ENCODE measurements at regions not wholly inside any gene's neighbourhood (a gene's known extent, or its start where the extent isn't known, plus 50 kb on each side); places are given as distances from the start of the nearest gene placed in this dataset.

DNA sequence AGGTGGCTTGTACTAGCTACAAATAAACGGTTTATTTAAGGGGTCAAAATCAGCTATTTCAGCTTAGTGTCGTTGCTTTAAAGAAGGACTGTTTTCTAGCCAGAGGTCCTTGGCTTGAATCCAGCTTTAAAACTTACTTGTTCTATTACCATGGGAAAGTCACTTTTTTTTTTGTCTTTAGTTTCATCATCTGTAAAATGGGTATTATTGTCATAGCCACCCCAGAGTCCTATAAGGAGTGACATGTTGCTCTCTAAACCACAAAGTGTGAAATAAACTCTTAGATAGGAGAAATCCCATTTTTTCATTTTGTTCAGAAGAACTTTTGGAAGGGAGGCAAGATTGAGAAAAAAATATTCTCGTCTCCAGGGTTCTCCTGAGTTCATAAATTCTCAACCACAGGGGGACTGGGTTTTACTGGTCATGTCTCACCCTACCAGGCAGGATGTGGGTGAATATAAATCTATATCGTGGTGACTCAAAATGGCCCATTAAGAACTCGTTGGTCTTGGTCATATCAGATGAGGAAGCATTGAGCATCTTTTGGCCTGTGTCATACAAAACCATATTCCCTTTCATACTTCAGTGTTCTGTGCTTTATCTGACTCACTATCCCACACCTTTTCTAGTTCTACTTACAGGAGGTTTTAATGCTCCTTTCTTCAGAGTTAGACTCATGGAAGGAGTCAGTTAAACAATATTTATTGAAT lies 202.7 kb upstream of the NR3C1 start:
- Histone ChIP-seq H3K27ac (no peak overlapping the region), H3K4me3 (no peak overlapping the region), H3K36me3 (no peaks in the 10 kb centered on the region), H3K27me3 (no peaks in the 10 kb centered on the region), H3K9me3 (peaks cover 0 to 2% (median 0%) of the 10 kb centered on the region in 4 donors), H3K4me1 (no peaks in the 10 kb centered on the region)
- TF ChIP-seq POLR2A (IDR thresholded peaks at IDR 0.05) (no peak), POLR2AphosphoS5 (IDR thresholded peaks at IDR 0.05) (no peak), EP300 (IDR thresholded peaks at IDR 0.05) (no peak)
- TF ChIP-seq, protein P1, sequence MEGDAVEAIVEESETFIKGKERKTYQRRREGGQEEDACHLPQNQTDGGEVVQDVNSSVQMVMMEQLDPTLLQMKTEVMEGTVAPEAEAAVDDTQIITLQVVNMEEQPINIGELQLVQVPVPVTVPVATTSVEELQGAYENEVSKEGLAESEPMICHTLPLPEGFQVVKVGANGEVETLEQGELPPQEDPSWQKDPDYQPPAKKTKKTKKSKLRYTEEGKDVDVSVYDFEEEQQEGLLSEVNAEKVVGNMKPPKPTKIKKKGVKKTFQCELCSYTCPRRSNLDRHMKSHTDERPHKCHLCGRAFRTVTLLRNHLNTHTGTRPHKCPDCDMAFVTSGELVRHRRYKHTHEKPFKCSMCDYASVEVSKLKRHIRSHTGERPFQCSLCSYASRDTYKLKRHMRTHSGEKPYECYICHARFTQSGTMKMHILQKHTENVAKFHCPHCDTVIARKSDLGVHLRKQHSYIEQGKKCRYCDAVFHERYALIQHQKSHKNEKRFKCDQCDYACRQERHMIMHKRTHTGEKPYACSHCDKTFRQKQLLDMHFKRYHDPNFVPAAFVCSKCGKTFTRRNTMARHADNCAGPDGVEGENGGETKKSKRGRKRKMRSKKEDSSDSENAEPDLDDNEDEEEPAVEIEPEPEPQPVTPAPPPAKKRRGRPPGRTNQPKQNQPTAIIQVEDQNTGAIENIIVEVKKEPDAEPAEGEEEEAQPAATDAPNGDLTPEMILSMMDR (IDR thresholded peaks at IDR 0.05) = no peak
- 46 to 62% methylated on average over 5 of the region's 5 CpGs for WGBS, 2 donors
- intact Hi-C loops (cut with DNase I) = no loop called here
- DNase-seq = no peak

DNA sequence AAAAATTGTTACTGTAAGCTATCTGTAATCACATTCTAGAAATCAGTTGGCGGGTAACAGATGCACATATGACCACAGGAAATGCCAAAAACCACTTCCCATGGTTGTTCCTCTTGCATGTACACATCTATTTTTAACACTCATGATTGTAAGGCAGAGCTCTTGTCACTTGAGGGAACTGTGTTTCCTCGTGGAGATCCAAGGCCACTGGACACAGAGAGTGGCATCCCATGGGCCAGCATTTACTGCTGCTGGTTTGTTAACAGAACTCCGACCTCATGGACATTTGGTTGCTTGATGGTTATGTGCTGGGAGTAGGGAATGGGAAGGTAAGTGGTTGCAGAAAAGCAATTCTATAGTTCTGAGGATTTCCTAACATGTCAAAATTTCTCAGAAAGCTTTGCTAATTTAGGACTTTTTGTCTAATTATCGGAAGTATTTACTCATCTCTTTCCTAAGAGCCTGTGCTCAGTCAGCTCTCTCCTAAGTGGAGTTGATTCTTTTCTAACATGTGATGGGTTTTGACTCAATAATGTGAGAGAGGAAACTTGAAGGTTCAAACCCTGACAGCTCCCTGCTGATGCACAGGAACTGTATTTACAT lies 202.0 kb upstream of the NR3C1 start:
- 39 to 61% methylated on average over 4 of the region's 4 CpGs for WGBS, 2 donors

DNA sequence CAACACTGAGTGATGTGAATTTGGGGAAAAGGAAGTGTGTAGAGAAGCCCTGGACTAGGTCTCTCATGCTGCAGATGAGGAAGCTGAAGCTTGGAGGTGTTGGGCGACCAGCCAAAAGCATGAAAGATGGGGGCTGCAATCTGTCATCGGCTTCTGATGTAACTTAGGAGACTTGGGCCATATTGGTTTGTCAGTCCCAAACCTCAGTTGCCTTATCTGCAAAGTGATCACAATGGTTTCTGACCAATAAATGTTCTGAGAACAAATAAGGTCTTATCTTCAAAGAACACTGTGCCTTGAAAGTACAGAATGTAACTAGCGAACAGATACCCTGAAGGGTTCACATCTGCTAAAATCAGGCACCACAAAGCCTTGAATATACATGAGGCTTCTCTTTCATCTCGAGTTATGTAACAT lies 198.4 kb upstream of the NR3C1 start:
- no peak overlapping the region for H3K4me3 ChIP-seq
- H3K9me3 ChIP-seq = no peaks in the 10 kb centered on the region
- H3K36me3 ChIP-seq = no peaks in the 10 kb centered on the region
- intact Hi-C loops (cut with DNase I) = no loop called here
- no peaks in the 10 kb centered on the region for H3K4me1 ChIP-seq
- H3K27ac ChIP-seq = peak overlapping the region in 1 of 4 donors; percentile 22
- TF ChIP-seq POLR2A (IDR thresholded peaks at IDR 0.05) (no peak), POLR2AphosphoS5 (IDR thresholded peaks at IDR 0.05) (no peak), EP300 (IDR thresholded peaks at IDR 0.05) (no peak)
- TF ChIP-seq, protein P1 (IDR thresholded peaks at IDR 0.05) = no peak
- no peaks in the 10 kb centered on the region for H3K27me3 ChIP-seq
- 72 to 86% methylated on average over 4 of the region's 4 CpGs for WGBS, 2 donors
- DNase-seq = no peak

More for the DNA sequence above, 202.0 kb upstream of the NR3C1 start:
- H3K27me3 ChIP-seq = no peaks in the 10 kb centered on the region
- peaks cover 0 to 2% (median 0%) of the 10 kb centered on the region in 4 donors for H3K9me3 ChIP-seq
- TF ChIP-seq EP300 (IDR thresholded peaks at IDR 0.05) (no peak), POLR2AphosphoS5 (IDR thresholded peaks at IDR 0.05) (peak in 1 of 4 donors; percentile 16)
- no peaks in the 10 kb centered on the region for H3K4me1 ChIP-seq
- no peaks in the 10 kb centered on the region for H3K36me3 ChIP-seq
- no peak overlapping the region for H3K27ac ChIP-seq
- no peak for DNase-seq
- H3K4me3 ChIP-seq = no peak overlapping the region
- intact Hi-C loops (cut with DNase I) = no loop called here

DNA sequence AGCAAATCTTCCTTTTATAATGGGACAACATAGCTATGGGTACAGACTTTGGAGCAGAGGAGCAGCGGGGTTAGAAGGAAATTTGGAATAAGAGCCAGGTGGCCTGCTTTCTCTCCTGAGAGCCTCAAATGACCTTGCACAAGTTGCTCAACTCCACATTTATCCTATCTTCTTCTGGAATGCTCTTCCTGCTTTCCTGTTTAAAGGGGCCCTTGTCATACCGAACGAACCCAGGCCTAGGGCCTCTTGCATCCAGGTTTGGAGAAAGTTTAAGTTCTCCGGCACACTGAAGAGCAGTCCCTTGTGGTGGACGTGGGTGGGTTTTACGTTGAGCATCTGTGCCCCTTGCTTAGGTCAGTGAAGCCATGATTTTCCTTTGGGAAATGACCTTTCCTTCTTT lies 197.9 kb upstream of the NR3C1 start:
- WGBS, 2 donors = 95 to 96% methylated on average over 6 of the region's 6 CpGs
- no peak for DNase-seq
- Histone ChIP-seq H3K27ac (peak overlapping the region in 1 of 4 donors; percentile 22), H3K4me1 (no peaks in the 10 kb centered on the region), H3K27me3 (no peaks in the 10 kb centered on the region), H3K4me3 (no peak overlapping the region), H3K9me3 (no peaks in the 10 kb centered on the region), H3K36me3 (no peaks in the 10 kb centered on the region)
- TF ChIP-seq EP300 (IDR thresholded peaks at IDR 0.05) = no peak
- no peak for TF ChIP-seq POLR2AphosphoS5 (IDR thresholded peaks at IDR 0.05)
- TF ChIP-seq, protein P1 (IDR thresholded peaks at IDR 0.05) = no peak
- no peak for TF ChIP-seq POLR2A (IDR thresholded peaks at IDR 0.05)
- intact Hi-C loops (cut with DNase I) = no loop called here

DNA sequence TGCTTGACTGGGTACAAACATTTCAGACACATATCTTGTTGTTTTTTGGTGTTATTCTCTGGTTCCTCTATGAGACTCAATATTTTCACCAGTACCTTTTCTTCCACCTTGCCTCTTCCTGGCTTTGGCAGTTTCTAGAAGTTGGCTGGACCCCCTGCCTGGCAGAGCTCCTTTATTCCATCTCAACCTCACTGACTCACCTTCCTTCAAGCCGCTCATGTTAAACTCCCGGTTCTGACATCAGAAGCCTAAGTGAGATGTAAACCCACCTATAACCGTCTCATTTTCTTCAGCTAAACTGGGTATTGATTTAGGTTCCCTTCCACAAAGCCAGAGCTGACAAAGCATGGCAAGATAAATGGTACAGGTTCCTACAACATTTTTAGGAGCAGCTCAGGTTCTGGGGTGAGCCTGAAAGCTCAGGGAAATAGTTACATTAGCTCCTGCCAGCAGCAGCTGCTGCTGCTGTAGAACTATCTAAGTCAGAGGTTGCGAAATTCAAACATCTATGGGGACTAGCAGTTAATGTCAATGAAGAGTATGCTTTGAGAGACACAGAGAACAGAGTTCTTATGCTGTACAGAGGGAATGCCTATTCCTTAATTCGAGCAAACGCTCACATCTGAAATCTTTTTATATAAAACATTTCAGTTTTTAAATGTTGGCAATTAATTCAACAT lies 197.1 kb upstream of the NR3C1 start:
- Histone ChIP-seq H3K4me3 (no peak overlapping the region), H3K27me3 (no peaks in the 10 kb centered on the region), H3K9me3 (no peaks in the 10 kb centered on the region), H3K4me1 (peaks cover 0 to 3% (median 0%) of the 10 kb centered on the region in 4 donors), H3K36me3 (no peaks in the 10 kb centered on the region), H3K27ac (no peak overlapping the region)
- 92 to 94% methylated on average over 6 of the region's 6 CpGs for WGBS, 2 donors
- TF ChIP-seq POLR2AphosphoS5 (IDR thresholded peaks at IDR 0.05) (no peak), EP300 (IDR thresholded peaks at IDR 0.05) (no peak)
- TF ChIP-seq, protein P1 (IDR thresholded peaks at IDR 0.05) = no peak
- intact Hi-C loops (cut with DNase I) = no loop called here
- DNase-seq = no peak

Measured in sigmoid colon (tissue), 6 donors.